ENCODE measurements at regions not wholly inside any gene's neighbourhood (a gene's known extent, or its start where the extent isn't known, plus 50 kb on each side); places are given as distances from the start of the nearest gene placed in this dataset.

DNA sequence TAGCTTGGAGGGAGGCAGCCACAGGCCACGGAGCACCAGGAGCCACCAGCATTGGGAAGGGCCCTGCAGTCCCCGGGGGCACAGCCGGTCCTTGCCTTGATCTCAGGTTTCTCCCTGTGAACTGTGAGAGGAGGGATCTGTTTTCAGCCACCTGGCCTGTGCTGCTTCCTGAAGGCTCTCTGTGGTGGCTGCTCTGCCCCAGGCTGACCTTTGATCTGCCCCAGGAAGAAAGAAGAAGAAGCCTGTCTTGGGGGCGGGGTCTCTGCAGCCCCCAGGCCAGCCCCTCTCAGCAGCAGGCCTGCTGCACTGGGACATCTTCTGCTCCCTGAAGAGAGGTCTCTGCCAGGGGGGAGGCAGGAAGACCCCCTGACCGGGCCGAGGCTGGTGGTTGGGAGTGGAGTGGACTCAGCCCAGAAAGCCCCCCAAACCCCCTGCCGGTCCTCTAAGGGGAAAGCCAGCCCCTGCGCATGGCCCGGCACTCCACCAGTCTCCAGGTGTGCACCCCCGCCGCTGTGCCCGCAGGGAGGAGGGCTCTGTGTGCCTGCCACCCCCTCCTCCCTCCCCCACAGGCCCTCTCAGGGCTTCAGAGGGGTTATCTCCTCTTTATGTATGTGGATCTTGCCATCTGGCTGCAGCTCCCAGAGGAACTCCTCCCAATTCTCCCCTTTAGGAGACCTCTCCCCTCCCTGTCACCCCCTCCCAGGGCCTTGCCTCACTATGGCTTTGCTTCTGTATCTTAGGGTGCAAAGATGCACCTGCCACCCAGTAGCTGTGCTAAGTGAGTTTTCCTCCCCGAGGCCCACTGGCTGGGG lies 675.3 kb downstream of the BRD1 start:
- Histone ChIP-seq H3K36me3 (replicated peaks in 1 of 2; ENCODE audit: control extremely low read depth in 1 of 2, control insufficient read depth in 1 of 2, extremely low read depth in 1 of 2, insufficient read depth in 2 of 2, low read length in 1 of 2) (no peaks in the 10 kb centered on the region), H3K4me2 (replicated peaks; ENCODE audit: low read depth, low read length, poor library complexity, severe bottlenecking) (no peak overlapping the region), H3K9me3 (ENCODE audit: control extremely low read depth in 1 of 3, control insufficient read depth in 2 of 3, insufficient read depth in 1 of 3, low read length in 2 of 3) (peaks cover 0 to 17% (median 0%) of the 10 kb centered on the region in 3 donors), H3K4me3 (ENCODE audit: control extremely low read depth in 1 of 5, extremely low read depth in 1 of 5, insufficient read depth in 1 of 5, low read depth in 2 of 5, low read length in 4 of 5) (no peak overlapping the region), H4K20me1 (ENCODE audit: control insufficient read depth, insufficient read depth, low read length, poor library complexity, severe bottlenecking) (no peaks in the 10 kb centered on the region), H2AFZ (ENCODE audit: insufficient read depth, low read depth, low read length, poor library complexity, severe bottlenecking) (no peak overlapping the region), H3K27me3 (replicated peaks in 1 of 4; ENCODE audit: control extremely low read depth in 1 of 4, control insufficient read depth in 3 of 4, insufficient read depth in 4 of 4, low read length in 3 of 4) (no peaks in the 10 kb centered on the region), H3K27ac (ENCODE audit: low read length in 2 of 2) (no peak overlapping the region), H3K79me2 (ENCODE audit: control insufficient read depth, insufficient read depth, low read length) (no peaks in the 10 kb centered on the region), H3K4me1 (ENCODE audit: control insufficient read depth in 2 of 2, insufficient read depth in 2 of 2, low read length in 2 of 2) (no peaks in the 10 kb centered on the region), H3K9ac (ENCODE audit: low read length) (no peak overlapping the region)
- intact Hi-C loops (cut with micrococcal nuclease): no loop called here
- H3K27ac Mint-ChIP-seq: no peak overlapping the region
- ATAC-seq (ENCODE audit: low read depth) (no peak), DNase-seq (no peak)
- no peaks in the 10 kb centered on the region for H3K4me1 Mint-ChIP-seq
- CTCF ChIA-PET: no interaction called here
- no peak overlapping the region for H3K4me3 Mint-ChIP-seq
- POLR2A ChIA-PET: no interaction called here
- WGBS (ENCODE audit: insufficient coverage): 52% methylated on average over 10 of the region's 13 CpGs
- TF ChIP-seq, protein P1, sequence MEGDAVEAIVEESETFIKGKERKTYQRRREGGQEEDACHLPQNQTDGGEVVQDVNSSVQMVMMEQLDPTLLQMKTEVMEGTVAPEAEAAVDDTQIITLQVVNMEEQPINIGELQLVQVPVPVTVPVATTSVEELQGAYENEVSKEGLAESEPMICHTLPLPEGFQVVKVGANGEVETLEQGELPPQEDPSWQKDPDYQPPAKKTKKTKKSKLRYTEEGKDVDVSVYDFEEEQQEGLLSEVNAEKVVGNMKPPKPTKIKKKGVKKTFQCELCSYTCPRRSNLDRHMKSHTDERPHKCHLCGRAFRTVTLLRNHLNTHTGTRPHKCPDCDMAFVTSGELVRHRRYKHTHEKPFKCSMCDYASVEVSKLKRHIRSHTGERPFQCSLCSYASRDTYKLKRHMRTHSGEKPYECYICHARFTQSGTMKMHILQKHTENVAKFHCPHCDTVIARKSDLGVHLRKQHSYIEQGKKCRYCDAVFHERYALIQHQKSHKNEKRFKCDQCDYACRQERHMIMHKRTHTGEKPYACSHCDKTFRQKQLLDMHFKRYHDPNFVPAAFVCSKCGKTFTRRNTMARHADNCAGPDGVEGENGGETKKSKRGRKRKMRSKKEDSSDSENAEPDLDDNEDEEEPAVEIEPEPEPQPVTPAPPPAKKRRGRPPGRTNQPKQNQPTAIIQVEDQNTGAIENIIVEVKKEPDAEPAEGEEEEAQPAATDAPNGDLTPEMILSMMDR (IDR thresholded peaks at IDR 0.05): no peak
- no peak for TF ChIP-seq EZH2 (IDR thresholded peaks at IDR 0.05; ENCODE audit: borderline replicate concordance, insufficient read depth, low read depth, low read length, poor library complexity, severe bottlenecking)
- H3K9me3 Mint-ChIP-seq (ENCODE audit: insufficient read depth): no peaks in the 10 kb centered on the region
- peaks cover 8% of the 10 kb centered on the region for H3K27me3 Mint-ChIP-seq

DNA sequence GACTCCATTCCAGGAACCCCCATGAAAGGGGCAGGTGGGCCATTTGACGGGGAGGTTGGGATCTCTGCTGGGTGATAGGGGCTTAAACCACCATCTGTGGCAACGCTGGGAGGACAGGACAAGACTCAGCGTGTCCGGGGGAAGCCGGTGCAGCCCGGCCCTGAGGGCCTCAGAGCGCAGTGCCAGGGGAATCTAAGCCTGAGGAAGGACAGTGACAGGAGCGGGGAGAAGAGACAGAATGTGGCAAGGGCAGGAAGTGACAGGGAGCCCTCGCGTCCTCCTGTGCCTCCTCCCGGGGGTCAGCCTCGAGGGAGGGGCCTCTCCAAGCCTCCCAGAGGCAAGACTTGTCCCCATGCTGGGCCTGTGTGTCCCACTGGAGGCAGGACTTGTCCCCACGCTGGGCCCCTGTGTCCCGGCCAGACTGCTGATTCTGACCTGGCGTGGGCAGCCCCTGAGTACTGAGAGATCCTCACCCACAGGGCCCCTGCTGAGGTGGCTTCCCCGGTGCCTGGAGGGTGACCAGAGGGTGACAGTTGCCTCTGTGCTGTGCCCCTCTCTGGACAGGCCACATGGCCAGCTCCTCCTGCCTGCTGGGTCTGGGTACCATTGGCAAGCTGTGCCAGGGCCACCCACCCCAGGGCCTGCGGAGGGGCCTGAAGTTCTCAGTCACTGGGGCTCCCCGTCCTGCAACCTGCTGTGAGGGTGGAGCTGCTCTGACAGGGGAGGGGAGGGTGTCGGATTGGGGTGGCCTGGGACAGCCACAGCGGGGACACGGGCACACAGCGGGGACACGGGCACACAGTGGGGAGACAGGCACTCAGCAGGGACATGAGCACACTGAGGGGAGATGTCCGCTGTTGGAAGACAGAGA lies 676.2 kb downstream of the BRD1 start:
- Histone ChIP-seq H3K4me3 (ENCODE audit: control extremely low read depth in 1 of 5, extremely low read depth in 1 of 5, insufficient read depth in 1 of 5, low read depth in 2 of 5, low read length in 4 of 5) (no peak overlapping the region), H3K4me1 (ENCODE audit: control insufficient read depth in 2 of 2, insufficient read depth in 2 of 2, low read length in 2 of 2) (no peaks in the 10 kb centered on the region), H3K9me3 (ENCODE audit: control extremely low read depth in 1 of 3, control insufficient read depth in 2 of 3, insufficient read depth in 1 of 3, low read length in 2 of 3) (peaks cover 0 to 21% (median 0%) of the 10 kb centered on the region in 3 donors), H3K9ac (ENCODE audit: low read length) (no peak overlapping the region), H3K79me2 (ENCODE audit: control insufficient read depth, insufficient read depth, low read length) (no peaks in the 10 kb centered on the region), H3K36me3 (replicated peaks in 1 of 2; ENCODE audit: control extremely low read depth in 1 of 2, control insufficient read depth in 1 of 2, extremely low read depth in 1 of 2, insufficient read depth in 2 of 2, low read length in 1 of 2) (no peaks in the 10 kb centered on the region), H3K4me2 (replicated peaks; ENCODE audit: low read depth, low read length, poor library complexity, severe bottlenecking) (no peak overlapping the region), H2AFZ (ENCODE audit: insufficient read depth, low read depth, low read length, poor library complexity, severe bottlenecking) (no peak overlapping the region), H3K27ac (ENCODE audit: low read length in 2 of 2) (no peak overlapping the region), H3K27me3 (replicated peaks in 1 of 4; ENCODE audit: control extremely low read depth in 1 of 4, control insufficient read depth in 3 of 4, insufficient read depth in 4 of 4, low read length in 3 of 4) (no peaks in the 10 kb centered on the region), H4K20me1 (ENCODE audit: control insufficient read depth, insufficient read depth, low read length, poor library complexity, severe bottlenecking) (no peaks in the 10 kb centered on the region)
- ChIA-PET CTCF (no interaction called here), POLR2A (no interaction called here)
- TF ChIP-seq EZH2 (IDR thresholded peaks at IDR 0.05; ENCODE audit: borderline replicate concordance, insufficient read depth, low read depth, low read length, poor library complexity, severe bottlenecking): no peak
- TF ChIP-seq, protein P1 (IDR thresholded peaks at IDR 0.05): no peak
- intact Hi-C loops (cut with micrococcal nuclease): no loop called here
- no peak overlapping the region for H3K4me3 Mint-ChIP-seq
- ATAC-seq (ENCODE audit: low read depth) (no peak), DNase-seq (no peak)
- H3K4me1 Mint-ChIP-seq: no peaks in the 10 kb centered on the region
- H3K9me3 Mint-ChIP-seq (ENCODE audit: insufficient read depth): no peaks in the 10 kb centered on the region
- WGBS (ENCODE audit: insufficient coverage): 74% methylated on average over 24 of the region's 24 CpGs
- H3K27ac Mint-ChIP-seq: no peak overlapping the region
- peaks cover 8% of the 10 kb centered on the region for H3K27me3 Mint-ChIP-seq
